ENCODE measurements at regions not wholly inside any gene's neighbourhood (a gene's known extent, or its start where the extent isn't known, plus 50 kb on each side); places are given as distances from the start of the nearest gene placed in this dataset.

DNA sequence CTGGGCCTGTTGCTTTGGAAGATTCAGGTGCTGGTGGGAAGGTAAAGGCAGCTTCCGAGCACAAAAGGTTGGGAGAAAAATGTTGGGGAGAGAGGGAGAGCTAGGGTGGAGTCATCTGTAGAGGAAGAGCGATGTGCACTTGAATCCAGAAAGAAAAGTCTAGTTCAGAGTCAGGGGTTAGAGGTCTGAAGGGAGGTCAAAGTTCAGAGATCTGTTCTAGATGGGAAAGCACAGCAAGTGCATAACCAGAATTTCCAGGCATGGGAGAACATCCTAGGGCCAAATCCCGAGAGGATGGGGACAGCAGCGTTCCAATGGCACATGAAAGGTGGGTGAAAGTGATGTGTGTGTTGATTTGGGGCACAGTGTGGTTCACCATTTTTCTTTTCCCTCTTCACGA lies 51.5 kb upstream of the MKLN1 start:
- TF ChIP-seq, protein P1, sequence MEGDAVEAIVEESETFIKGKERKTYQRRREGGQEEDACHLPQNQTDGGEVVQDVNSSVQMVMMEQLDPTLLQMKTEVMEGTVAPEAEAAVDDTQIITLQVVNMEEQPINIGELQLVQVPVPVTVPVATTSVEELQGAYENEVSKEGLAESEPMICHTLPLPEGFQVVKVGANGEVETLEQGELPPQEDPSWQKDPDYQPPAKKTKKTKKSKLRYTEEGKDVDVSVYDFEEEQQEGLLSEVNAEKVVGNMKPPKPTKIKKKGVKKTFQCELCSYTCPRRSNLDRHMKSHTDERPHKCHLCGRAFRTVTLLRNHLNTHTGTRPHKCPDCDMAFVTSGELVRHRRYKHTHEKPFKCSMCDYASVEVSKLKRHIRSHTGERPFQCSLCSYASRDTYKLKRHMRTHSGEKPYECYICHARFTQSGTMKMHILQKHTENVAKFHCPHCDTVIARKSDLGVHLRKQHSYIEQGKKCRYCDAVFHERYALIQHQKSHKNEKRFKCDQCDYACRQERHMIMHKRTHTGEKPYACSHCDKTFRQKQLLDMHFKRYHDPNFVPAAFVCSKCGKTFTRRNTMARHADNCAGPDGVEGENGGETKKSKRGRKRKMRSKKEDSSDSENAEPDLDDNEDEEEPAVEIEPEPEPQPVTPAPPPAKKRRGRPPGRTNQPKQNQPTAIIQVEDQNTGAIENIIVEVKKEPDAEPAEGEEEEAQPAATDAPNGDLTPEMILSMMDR (IDR thresholded peaks at IDR 0.05; ENCODE audit: insufficient read depth, low read length, poor library complexity, severe bottlenecking): no peak
- no peaks in the 10 kb centered on the region for H3K36me3 ChIP-seq (ENCODE audit: control insufficient read depth, insufficient read depth, low read length)
- DNase-seq (ENCODE audit: low read depth): no peak
- no peaks in the 10 kb centered on the region for H3K27me3 ChIP-seq (ENCODE audit: control insufficient read depth, insufficient read depth, low read length)
- no peak overlapping the region for H3K4me3 ChIP-seq (ENCODE audit: low read depth, low read length)

DNA sequence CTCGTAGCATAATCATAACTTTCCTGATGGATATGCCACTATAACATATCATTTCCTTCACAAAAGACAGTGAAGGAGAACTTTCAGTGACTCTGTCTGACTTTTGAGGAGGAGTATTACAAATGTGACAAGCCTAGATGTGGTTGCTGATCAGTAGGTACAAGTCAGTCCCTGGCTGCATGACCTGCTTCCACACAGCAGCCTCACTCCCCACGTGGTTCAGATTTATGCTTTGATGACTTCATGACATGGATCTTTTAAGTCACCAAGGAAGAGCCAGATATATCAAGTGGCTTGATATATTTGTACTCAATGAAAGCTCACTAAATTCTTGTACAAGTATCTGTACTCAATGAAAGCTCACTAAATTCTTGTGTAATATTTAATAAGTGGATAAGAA lies 50.9 kb upstream of the MKLN1 start:
- H3K36me3 ChIP-seq (ENCODE audit: control insufficient read depth, insufficient read depth, low read length): no peaks in the 10 kb centered on the region
- H3K27me3 ChIP-seq (ENCODE audit: control insufficient read depth, insufficient read depth, low read length): no peaks in the 10 kb centered on the region
- H3K4me3 ChIP-seq (ENCODE audit: low read depth, low read length): no peak overlapping the region
- DNase-seq (ENCODE audit: low read depth): no peak
- TF ChIP-seq, protein P1 (IDR thresholded peaks at IDR 0.05; ENCODE audit: insufficient read depth, low read length, poor library complexity, severe bottlenecking): no peak

Data from kidney epithelial cell (primary cell).